ENCODE measurements at regions not wholly inside any gene's neighbourhood (a gene's known extent, or its start where the extent isn't known, plus 50 kb on each side); places are given as distances from the start of the nearest gene placed in this dataset.

GRCh38 chr5:157923765-157924164 lies 64.8 kb upstream of the CLINT1 start:
- DNase-seq, result no peak

DNA sequence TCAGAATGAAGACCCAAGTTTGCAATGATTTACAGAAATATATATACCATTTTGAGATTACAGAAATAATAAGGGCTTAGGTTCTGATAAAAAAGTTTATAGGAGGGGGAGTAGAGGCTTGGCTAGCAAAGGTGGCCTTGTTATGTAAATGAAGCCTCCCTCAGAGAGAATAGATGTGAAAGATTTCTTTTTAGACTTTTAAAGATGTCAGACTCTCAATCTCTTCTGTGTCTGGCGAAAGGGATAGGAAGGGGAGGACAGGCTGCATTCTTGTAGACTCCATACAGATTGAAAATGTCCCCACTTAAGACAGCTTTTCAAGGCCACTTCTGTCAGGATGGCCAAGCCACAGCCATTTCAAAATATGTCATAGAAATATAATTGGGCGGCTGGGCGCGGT lies 63.1 kb upstream of the CLINT1 start:
- no peak for DNase-seq

DNA sequence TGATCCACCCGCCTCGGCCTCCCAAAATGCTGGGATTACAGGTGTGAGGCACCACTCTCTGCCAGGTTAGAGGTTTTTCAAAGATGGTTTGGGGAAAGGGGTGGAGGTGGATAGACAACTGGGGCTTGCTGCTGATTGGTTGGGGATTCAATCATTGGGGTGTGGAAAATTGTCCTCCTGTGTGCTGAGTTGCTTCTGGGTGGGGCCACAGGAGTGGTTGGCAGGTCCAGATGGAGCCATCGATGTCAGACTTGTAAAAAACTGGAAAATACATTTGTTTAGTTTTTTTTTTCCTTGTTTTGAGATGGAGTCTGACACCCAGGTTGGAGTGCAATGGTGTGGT lies 61.9 kb upstream of the CLINT1 start:
- no peak for DNase-seq

GRCh38 chr5:157918811-157919742 lies 60.1 kb upstream of the CLINT1 start:
- DNase-seq, result peak in 1 of 2 experiments; percentile 5

GRCh38 chr5:157917899-157918809 lies 59.2 kb upstream of the CLINT1 start:
- DNase-seq, result peak; percentile 33 to 69

GRCh38 chr5:157917491-157917890 lies 58.5 kb upstream of the CLINT1 start:
- peak; percentile 31 to 32 for DNase-seq

- peak; percentile 85 to 99 for DNase-seq
Observed at GRCh38 chr5:157915638-157916037, 56.7 kb upstream of the CLINT1 start.

- DNase-seq, result peak in 1 of 2 experiments; percentile 48
Observed at GRCh38 chr5:157914151-157914788, 55.3 kb upstream of the CLINT1 start.

DNA sequence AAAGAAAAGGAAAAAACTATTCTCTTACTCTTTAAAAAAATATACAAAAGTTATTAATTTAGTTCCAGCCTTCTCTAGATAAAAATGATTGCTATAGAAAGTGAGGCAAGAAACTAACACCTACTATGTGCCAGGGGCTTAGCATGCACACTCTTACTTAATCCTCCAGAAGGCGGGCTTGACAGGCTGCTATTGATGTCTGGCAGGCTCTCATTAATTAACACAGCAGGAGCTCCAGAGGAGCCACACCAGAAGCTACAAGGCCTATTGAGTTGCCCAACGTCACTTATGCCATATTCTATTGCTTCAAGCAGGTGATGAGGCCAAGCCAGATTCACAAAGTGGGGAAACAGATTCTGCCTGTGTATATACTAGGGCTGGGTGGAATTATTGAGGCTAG lies 54.6 kb upstream of the CLINT1 start:
- DNase-seq, result peak in 1 of 2 experiments; percentile 27

DNA sequence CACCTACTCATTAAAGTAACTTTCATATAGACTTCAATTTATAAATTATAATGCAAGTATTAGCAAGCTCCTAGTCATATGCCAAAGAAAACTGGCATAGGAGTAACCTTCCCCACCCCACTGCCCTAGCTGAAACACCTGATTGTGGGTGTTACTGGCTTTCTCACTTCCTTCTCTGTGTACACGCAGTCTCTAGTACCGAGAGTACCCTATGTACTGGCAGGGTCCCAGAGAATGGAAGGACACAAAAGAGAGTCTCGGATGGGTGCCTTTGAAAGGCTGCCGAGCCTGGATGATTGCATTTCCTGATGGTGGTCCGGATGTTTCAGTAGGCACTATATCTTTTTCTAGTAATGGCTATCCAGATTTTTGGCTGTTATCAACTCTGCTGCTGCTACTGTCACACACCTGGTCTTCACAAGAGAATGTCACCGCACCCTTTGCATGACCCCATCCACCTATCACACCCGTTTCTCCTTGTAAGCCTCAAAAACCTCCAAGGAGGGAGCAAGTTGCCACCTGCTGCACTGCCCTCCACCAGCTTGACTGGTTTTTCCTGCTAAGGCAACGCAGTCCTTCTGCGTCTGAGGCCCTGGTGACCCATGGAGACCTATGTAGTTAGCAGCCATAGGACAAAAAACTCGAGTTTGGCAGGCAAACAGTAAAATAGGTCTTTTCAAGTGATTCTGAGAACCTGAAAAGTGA lies 53.8 kb upstream of the CLINT1 start:
- peak in 1 of 2 experiments; percentile 18 for DNase-seq

DNA sequence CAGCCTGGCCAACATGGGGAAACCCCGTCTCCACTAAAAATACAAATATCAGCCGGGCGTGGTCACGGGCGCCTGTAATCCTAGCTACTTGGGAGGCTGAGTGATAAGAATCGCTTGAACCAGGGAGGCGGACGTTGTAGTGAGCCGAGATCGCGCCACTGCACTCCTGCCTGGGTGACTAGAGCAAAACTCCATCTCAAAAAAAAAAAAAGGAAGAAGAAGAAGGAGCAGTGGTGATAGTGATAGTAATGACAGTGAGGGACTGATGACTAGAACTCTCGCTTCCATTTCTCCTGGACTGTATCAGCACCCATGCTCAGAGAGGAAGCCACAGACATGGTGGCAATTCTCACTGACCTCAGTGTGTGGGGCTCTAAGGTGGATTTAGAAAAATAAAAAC lies 52.6 kb upstream of the CLINT1 start:
- DNase-seq, result no peak

All from NCI-H446 (cell line).